Dedifferentiated amniotic fluid mesenchymal stem cell (primary cell): ENCODE measurements at regions not wholly inside any gene's neighbourhood (a gene's known extent, or its start where the extent isn't known, plus 50 kb on each side); places are given as distances from the start of the nearest gene placed in this dataset.

Experiments
- DNase-seq: peaks from one replicate; pipeline ENCODE4 v3.0.0-alpha.2; 2016; ENCODE audit errors: extremely low spot score

GRCh38 chr4:123455360-123455759 lies 58.8 kb downstream of the SPRY1 start:
- DNase-seq: no peak

GRCh38 chr4:123462007-123462406 lies 65.4 kb downstream of the SPRY1 start:
- DNase-seq: no peak

- DNase-seq: no peak
Measured at GRCh38 chr4:123463869-123464268, 67.3 kb downstream of the SPRY1 start.

GRCh38 chr4:123465416-123465815 lies 68.8 kb downstream of the SPRY1 start:
- no peak for DNase-seq

DNA sequence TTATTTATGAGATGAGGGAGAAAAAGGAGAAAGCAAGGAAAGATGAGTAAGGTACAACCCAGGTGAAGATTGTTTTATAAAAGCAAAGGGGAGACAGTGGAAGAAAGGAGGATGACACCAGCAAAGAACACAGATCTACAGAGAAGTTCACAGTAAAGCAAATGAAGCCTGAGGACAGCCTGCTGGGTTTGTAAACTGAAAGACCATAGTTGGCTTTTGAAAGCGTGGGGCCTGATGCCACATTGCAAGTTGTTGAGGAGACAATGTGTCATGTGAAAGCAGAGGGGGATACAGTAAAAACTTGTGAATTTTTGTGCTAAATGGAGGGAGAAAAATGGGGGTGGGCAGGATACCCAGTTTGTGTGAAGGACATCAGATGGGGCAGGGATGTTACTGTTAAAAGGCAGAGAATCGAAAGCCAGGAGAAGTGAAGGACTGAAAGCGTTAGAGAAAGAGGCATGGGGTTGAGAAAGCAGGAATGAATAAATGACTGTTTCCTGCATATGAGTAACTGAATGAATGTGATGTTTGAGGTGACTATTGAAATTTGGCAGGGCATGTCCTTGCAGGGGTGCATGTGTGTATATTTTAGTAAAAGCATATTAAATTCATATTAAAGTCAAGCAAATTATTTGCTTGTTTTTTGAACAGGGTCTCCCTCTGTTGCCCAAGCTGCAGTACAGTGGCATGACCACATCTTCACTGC lies 69.6 kb downstream of the SPRY1 start:
- no peak for DNase-seq

GRCh38 chr4:123468479-123469031 lies 72.0 kb downstream of the SPRY1 start:
- DNase-seq: no peak

GRCh38 chr4:123469245-123469644 lies 72.7 kb downstream of the SPRY1 start:
- DNase-seq: no peak

DNA sequence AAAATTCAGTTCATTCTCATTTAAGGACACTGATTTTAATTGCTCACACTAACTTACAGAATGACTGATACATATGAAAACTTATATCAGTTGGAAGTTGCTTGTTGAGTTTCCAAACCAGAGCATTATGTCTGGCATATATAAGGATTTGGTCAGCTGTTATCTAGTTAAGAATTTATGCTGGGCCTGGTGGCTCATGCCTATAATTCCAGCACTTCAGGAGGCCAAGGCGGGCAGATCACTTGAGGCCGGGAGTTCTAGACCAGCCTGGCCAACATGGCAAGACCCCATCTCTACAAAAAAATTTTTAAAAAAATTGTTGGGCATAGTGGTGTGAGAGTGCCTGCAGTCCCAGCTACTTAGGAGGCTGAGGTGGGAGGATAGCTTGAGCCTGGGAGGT lies 73.1 kb downstream of the SPRY1 start:
- DNase-seq: no peak

DNA sequence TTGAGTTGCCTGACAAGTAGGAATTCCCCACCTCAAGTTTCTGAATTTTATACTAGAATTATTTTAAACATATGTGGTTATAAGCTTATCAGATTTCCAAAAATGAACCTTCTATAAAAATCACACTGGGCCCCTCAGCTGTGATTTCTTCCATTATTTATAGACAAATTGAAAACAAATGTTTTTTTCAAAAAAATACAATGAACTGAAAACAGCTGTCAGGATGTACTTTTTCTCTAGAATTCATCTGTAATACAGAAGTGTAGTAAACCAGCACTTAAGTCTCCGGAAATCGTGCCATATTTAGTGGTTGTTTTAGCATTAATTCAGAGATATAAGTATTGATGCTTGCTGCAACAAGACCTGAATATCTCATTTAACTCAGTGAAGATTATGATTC lies 74.0 kb downstream of the SPRY1 start:
- no peak for DNase-seq

DNA sequence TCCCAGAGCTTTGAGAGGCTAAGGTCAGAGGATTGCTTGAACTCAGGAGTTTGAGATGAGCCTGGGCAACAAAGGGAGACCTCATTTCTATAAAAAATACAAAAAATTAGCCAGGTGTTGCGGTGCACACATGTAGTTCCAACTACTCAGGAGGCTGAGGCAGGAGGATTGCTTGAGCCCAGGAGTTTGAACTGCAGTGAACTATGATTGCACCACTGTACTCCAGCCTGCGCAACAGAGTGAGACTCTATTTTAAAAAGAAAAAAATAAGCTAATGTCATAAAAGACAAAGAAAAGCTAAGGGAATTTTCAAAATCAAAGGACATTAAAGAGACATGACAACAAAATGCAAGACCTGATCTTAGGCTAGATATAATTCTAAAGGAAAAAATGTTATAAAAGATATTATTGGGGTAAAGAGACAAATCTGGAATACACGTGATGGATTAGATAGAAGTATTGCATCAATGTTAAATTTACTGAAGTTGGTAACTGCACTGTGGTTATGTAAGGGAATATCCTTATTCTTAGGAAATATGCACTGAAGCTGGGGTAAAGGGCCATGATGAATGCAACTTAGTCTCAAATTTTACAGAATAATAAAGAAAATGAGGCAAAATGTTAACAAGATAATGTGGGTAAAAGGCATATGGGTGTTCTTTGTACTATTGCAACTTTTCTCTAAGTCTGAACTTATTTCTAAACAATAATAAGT lies 75.2 kb downstream of the SPRY1 start:
- no peak for DNase-seq

DNA sequence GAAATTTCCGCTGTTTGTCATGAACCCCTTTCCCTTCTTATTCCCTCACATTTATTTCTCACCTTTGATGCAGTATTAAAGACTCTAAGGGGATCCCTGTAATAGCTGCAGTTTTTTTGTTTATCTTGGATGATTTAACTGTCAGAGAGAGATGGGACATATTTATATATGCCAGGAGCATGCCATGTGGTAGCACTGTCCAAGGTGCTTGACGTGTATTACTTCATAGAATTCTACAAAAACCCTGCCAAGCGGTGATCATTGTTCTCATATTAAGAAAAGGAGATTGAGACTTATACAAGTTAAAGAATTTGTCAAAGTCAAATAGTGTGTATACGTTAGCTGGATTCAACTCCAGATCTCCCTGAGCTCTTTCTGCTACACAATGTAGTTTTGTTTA lies 78.2 kb downstream of the SPRY1 start:
- no peak for DNase-seq

- DNase-seq: no peak
Measured at GRCh38 chr4:123476089-123476488, 79.5 kb downstream of the SPRY1 start.

GRCh38 chr4:123477711-123478209 lies 81.2 kb downstream of the SPRY1 start:
- no peak for DNase-seq

DNA sequence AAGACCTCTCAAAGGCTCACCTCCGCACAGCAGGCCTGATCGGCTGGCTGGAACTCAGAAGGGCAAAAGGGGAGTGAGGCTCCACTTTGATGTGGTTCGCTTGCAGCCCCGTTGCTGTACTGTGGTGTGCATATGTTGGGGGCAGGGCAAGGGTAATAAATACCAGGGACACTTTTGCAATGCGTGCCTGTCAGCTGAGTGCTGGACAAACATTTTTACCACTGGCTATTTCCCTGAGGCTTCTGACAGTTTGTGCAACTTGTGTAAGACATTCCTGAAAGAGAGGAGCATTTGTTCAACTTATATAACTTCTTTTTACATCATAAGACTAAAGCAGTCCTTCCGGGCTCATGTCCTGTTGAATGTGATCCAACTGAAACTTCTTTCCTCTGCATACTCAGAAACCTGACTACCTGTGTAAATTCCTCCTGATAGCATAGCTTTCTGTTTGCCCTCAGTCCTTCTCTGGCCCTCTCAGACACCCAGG lies 82.3 kb downstream of the SPRY1 start:
- DNase-seq: peak; percentile 35

DNA sequence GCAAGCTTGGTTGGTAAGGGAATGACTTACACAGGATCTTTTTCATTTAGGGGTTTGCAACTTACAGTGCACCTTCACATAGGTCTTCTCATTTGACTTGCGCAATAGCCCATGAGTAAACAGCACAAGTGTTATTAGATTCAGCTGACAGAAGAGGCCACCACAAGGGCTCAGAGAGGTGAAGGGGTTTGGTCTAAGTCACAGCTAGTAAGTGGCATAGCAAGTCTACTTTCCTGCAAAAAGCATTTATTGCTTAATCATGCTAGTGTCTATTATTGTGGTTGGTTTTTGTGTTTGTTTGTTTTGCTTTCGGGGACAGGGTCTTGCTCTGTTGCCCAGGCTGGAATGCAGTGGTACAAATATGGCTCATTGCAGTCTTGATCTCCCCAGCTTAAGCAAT lies 83.3 kb downstream of the SPRY1 start:
- no peak for DNase-seq

DNA sequence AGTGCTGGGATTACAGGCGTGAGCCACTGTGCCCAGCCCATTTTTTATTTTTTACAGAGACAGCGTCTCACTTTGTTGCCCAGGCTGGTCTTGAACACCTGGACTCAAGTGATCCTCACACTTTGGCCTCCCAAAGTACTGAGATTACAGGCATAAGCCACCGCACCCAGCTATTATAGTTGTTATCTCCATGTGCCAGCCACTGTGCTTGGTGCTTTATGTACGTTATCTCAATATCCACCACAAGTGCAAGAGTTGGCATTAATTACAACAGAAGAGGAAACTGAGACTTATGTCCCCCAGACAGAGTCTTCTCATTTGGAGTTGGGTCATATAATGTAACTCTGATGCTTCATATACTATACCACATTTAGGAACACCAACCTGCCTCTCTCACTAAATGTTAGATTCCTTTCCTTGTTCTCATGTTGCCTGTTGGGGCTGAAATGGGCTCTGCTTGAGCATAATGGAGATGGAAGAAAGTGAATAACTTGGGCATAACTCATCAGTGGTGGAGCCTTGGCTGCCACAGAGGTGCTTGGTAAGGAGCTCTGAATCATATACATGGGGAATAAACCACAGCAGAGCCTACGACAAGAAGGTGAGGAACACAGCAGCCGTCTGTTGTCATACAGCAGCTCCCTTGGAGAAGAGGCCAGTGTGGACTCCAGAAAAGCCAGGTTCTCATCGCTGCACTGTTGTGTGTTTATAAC lies 84.3 kb downstream of the SPRY1 start:
- no peak for DNase-seq

DNA sequence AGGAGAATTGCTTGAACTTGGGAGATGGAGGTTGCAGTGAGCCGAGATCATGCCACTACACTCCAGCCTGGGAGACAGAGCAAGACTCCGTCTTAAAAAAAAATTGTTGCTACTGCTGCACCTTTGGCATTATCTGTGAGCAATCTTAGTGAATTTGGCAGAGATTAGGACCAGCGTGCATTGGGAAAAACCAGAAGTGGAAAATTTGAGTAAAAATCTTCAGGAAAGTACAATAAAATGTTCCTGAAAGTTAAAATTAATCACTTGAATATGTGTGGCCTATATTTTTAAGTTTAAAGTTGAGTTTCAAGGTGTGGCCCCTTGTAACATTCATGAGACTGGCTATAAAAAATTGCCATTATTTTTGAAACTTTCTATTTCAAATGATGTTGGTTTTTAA lies 85.1 kb downstream of the SPRY1 start:
- no peak for DNase-seq

DNA sequence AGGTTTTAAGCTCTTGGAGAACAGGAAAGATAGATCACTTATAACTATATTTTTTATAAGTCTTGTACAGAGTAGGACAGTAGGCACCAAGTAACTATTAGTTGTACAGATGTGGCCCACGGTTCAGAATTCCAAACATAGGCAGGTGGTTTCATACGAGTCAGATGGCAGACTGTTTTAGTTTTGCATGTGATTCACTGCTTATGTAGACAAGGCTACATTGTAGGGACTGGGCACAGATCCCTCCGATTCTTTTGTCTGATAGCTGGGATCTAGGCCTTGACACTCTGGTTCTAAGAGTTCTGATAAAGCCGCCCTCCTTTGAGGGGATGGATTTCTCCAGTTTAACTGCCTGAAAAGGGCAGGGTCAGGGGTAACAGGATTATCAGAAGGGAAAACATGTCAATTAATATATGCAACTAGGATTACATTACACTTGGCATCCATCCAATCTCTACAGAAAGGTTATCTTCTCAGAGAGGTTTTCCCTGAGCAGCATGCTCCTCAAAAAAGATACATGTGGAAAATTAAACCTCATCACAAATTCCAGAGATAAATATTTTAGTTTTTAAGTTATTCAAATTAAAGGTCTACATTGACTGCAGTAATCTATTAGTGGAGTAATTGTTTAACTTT lies 87.8 kb downstream of the SPRY1 start:
- DNase-seq: no peak

- DNase-seq: no peak
Measured at GRCh38 chr4:123485601-123486000, 89.0 kb downstream of the SPRY1 start.

GRCh38 chr4:123488916-123489315 lies 92.3 kb downstream of the SPRY1 start:
- DNase-seq: peak; percentile 35

GRCh38 chr4:123495530-123495929 lies 98.9 kb downstream of the SPRY1 start:
- no peak for DNase-seq

DNA sequence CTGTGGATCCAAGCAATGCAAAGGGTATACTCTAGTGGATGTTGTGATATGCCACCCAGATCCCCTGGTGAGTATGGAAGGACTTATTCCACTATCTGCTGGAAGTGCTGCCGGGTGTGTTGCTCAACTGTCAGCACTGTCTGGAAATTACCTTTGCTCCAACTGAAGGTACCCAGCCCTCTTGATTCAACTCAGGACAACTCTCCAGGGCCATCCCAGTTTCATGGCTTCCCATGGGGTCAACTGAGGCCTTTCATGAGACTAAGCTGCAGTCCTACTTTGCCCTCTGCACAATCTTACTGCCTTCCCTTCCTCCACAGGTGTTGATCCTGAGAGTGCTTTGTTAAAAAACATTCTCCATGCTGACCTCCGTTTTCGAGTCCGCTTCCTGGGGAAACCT lies 99.8 kb downstream of the SPRY1 start:
- DNase-seq: no peak
